Upper lobe of left lung (tissue), 6 donors: ENCODE measurements at regions not wholly inside any gene's neighbourhood (a gene's known extent, or its start where the extent isn't known, plus 50 kb on each side); places are given as distances from the start of the nearest gene placed in this dataset.

Experiments
- ATAC-seq, 2 donors: fragments of 200-7000 bp; cut with Tn5 transposase; one replicate each; pipeline ENCODE4 v1.9.1; 2022; ENCODE audit warnings: mild to moderate bottlenecking in 2 of 2, moderate library complexity in 2 of 2; ENCODE audit not compliant: low FRiP score in 2 of 2
- DNase-seq, 2 donors: peaks; one replicate each; pipeline ENCODE4 v3.0.0-alpha.2; 2019 to 2020
- H3K27ac ChIP-seq, 4 donors: fragments of 200-600 bp; sonication (generic); one replicate each; pipeline ENCODE4 v1.5.1; 2016 to 2019
- H3K27me3 ChIP-seq, 4 donors: fragments of 200-600 bp; sonication (generic); one replicate each; pipeline ENCODE4 v1.5.1; 2017 to 2019
- H3K36me3 ChIP-seq, 4 donors: fragments of 200-600 bp; sonication (generic); one replicate each; pipeline ENCODE4 v1.5.1; 2016 to 2019
- H3K4me1 ChIP-seq, 4 donors: fragments of 200-600 bp; sonication (generic); one replicate each; pipeline ENCODE4 v1.5.1; 2018 to 2019
- H3K4me3 ChIP-seq, 4 donors: fragments of 200-600 bp; sonication (generic); one replicate each; pipeline ENCODE4 v1.5.1; 2017 to 2019; ENCODE audit warnings: mild to moderate bottlenecking in 2 of 4, moderate library complexity in 1 of 4
- H3K9me3 ChIP-seq, 4 donors: fragments of 200-600 bp; sonication (generic); one replicate each; pipeline ENCODE4 v1.5.1; 2018 to 2019
- CTCF ChIP-seq, 6 experiments: fragments of 450-650 bp in 4 of 6; fragments of 200-600 bp in 2 of 6; sonication (generic) in 2 of 6; IDR thresholded peaks; one replicate each; pipeline ENCODE4 v1.5.1; 2016 to 2019; ENCODE audit warnings: antibody characterized with exemption in 6 of 6
- EP300 ChIP-seq, 4 donors: sonication (generic); formaldehyde crosslinking; IDR thresholded peaks; one replicate each; pipeline ENCODE4 v1.5.1; 2017; ENCODE audit warnings: antibody characterized with exemption in 4 of 4, control low read depth in 2 of 4
- POLR2A ChIP-seq, 4 donors: fragments of 450-650 bp; IDR thresholded peaks; one replicate each; pipeline ENCODE4 v1.5.1; 2016 to 2017; ENCODE audit warnings: antibody characterized with exemption in 4 of 4, mild to moderate bottlenecking in 2 of 4
- POLR2AphosphoS5 ChIP-seq, 2 donors: sonication (generic); formaldehyde crosslinking; IDR thresholded peaks; one replicate each; pipeline ENCODE4 v1.5.1; 2017; ENCODE audit warnings: antibody characterized with exemption in 2 of 2
- WGBS, 2 donors: methylation state at CpG; one replicate each; pipeline ENCODE4 v1.1.5; 2017 to 2018; 5-methylcytosine and 5-hydroxymethylcytosine counted together
- donor health status: DM: no; HTN: no; CAD: no; lungs with moderate emphysema.
- donor health status: DM: no; HTN: yes; CAD: no; lungs with severe emphysema.

- no peak for ATAC-seq
- no peaks in the 10 kb centered on the region for H3K27me3 ChIP-seq
- WGBS, 2 donors: 83 to 93% methylated on average over 11 of the region's 11 CpGs
Observed at GRCh38 chr4:15148199-15148598, 145.9 kb downstream of the CPEB2 start.

GRCh38 chr4:15148691-15149090, 146.4 kb downstream of the CPEB2 start:
- TF ChIP-seq EP300 (IDR thresholded peaks at IDR 0.05): no peak
- no peaks in the 10 kb centered on the region for H3K9me3 ChIP-seq
- no peak for ATAC-seq
- peaks cover 7 to 17% (median 11%) of the 10 kb centered on the region in 4 donors for H3K4me1 ChIP-seq
- no peak for DNase-seq
- H3K27me3 ChIP-seq: no peaks in the 10 kb centered on the region
- no peak overlapping the region for H3K27ac ChIP-seq
- H3K4me3 ChIP-seq: no peak overlapping the region
- 77 to 89% methylated on average over 7 of the region's 7 CpGs for WGBS, 2 donors
- no peaks in the 10 kb centered on the region for H3K36me3 ChIP-seq

More at GRCh38 chr4:15148199-15148598, 145.9 kb downstream of the CPEB2 start:
- TF ChIP-seq EP300 (IDR thresholded peaks at IDR 0.05) (no peak), POLR2A (IDR thresholded peaks at IDR 0.05) (no peak), CTCF (IDR thresholded peaks at IDR 0.05) (no peak), POLR2AphosphoS5 (IDR thresholded peaks at IDR 0.05) (no peak)
- DNase-seq: no peak
- Histone ChIP-seq H3K36me3 (no peaks in the 10 kb centered on the region), H3K9me3 (no peaks in the 10 kb centered on the region), H3K27ac (no peak overlapping the region), H3K4me3 (no peak overlapping the region), H3K4me1 (peaks cover 7 to 17% (median 11%) of the 10 kb centered on the region in 4 donors)

GRCh38 chr4:15149234-15149838, 147.1 kb downstream of the CPEB2 start:
- ATAC-seq: peak in 1 of 2 donors; percentile 3
- WGBS, 2 donors: 77 to 84% methylated on average over 10 of the region's 10 CpGs

GRCh38 chr4:15149839-15150592, 147.7 kb downstream of the CPEB2 start:
- WGBS, 2 donors: 42 to 47% methylated on average over 7 to 9 of the region's 9 CpGs
- no peak overlapping the region for H3K4me3 ChIP-seq
- H3K36me3 ChIP-seq: no peaks in the 10 kb centered on the region
- ATAC-seq (peak in 1 of 2 donors; percentile 92), DNase-seq (peak; percentile 67 to 79)
- peak overlapping the region in 1 of 4 donors; percentile 14 for H3K27ac ChIP-seq
- TF ChIP-seq POLR2A (IDR thresholded peaks at IDR 0.05): no peak
- no peak for TF ChIP-seq EP300 (IDR thresholded peaks at IDR 0.05)
- TF ChIP-seq POLR2AphosphoS5 (IDR thresholded peaks at IDR 0.05): no peak
- TF ChIP-seq CTCF (IDR thresholded peaks at IDR 0.05): peak in 2 of 6 experiments; percentile 8 to 15
- no peaks in the 10 kb centered on the region for H3K9me3 ChIP-seq
- no peaks in the 10 kb centered on the region for H3K27me3 ChIP-seq
- peaks cover 7 to 17% (median 11%) of the 10 kb centered on the region in 4 donors for H3K4me1 ChIP-seq

More at GRCh38 chr4:15149234-15149838, 147.1 kb downstream of the CPEB2 start:
- no peaks in the 10 kb centered on the region for H3K27me3 ChIP-seq
- H3K4me1 ChIP-seq: peaks cover 7 to 17% (median 11%) of the 10 kb centered on the region in 4 donors
- H3K27ac ChIP-seq: peak overlapping the region in 1 of 4 donors; percentile 14
- H3K36me3 ChIP-seq: no peaks in the 10 kb centered on the region
- TF ChIP-seq CTCF (IDR thresholded peaks at IDR 0.05) (no peak), POLR2A (IDR thresholded peaks at IDR 0.05) (no peak)
- DNase-seq: no peak
- no peak overlapping the region for H3K4me3 ChIP-seq
- no peaks in the 10 kb centered on the region for H3K9me3 ChIP-seq

GRCh38 chr4:15150631-15151030, 148.3 kb downstream of the CPEB2 start:
- TF ChIP-seq EP300 (IDR thresholded peaks at IDR 0.05) (no peak), CTCF (IDR thresholded peaks at IDR 0.05) (no peak)
- H3K9me3 ChIP-seq: no peaks in the 10 kb centered on the region
- WGBS, 2 donors: 90% methylated on average over 2 of the region's 2 CpGs
- no peak for ATAC-seq
- H3K27ac ChIP-seq: no peak overlapping the region
- no peaks in the 10 kb centered on the region for H3K36me3 ChIP-seq
- no peak overlapping the region for H3K4me3 ChIP-seq
- peaks cover 7 to 17% (median 11%) of the 10 kb centered on the region in 4 donors for H3K4me1 ChIP-seq
- DNase-seq: no peak
- no peaks in the 10 kb centered on the region for H3K27me3 ChIP-seq
